ENCODE measurements at regions not wholly inside any gene's neighbourhood (a gene's known extent, or its start where the extent isn't known, plus 50 kb on each side); places are given as distances from the start of the nearest gene placed in this dataset.

DNA sequence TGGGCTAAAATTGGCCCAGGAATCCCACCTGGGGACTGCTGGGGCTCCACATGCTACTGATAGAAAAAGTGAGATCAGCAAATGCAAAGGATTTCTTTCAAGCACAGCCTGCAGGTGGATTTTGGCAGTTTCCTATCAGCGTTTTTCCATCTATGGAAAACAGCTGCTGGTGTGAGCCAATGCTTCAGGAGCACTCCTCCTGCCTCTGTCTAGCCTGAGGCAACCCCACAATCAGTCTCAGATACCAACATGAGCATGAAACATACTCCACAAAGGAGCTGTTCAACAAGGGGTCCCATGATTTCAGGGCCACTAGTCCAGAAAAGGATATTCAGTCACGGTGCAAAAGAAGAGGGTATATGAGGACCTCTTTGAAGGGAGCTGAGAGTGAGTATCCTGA is 311.5 kb upstream of the THBS1 start:
- Mint-ChIP-seq H3K9me3 (no peaks in the 10 kb centered on the region), H3K4me1 (no peaks in the 10 kb centered on the region), H3K27me3 (ENCODE audit: low read depth in 3 of 3) (peaks cover 1 to 7% (median 2%) of the 10 kb centered on the region in 3 donors)

DNA sequence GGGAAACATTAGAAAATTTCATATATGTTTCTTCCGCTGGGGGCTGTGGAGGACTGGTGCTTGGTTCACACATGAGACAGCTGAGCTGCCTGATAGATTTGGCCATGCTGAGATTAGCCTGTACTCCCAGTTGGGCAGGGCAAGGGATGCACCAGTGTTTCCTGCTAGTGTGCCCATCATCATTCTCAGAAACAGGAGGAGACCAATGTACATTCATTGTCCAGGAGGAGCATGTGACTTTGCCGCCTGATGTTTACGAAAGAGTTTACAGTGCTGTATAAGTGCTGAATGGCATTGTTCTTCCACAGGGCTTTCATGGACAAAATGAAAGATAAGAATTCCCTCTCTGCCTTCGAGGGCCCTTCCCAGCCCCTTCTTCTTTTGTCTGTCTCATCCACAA is 311.1 kb upstream of the THBS1 start:
- no peak overlapping the region for H3K4me3 Mint-ChIP-seq
- peaks cover 1 to 7% (median 2%) of the 10 kb centered on the region in 3 donors for H3K27me3 Mint-ChIP-seq (ENCODE audit: low read depth in 3 of 3)
- H3K9me3 Mint-ChIP-seq: no peaks in the 10 kb centered on the region
- no peak overlapping the region for H3K27ac Mint-ChIP-seq
- no peaks in the 10 kb centered on the region for H3K36me3 Mint-ChIP-seq
- no peaks in the 10 kb centered on the region for H3K4me1 Mint-ChIP-seq
- no peak for DNase-seq

More for the DNA sequence above, 311.5 kb upstream of the THBS1 start:
- Mint-ChIP-seq H3K27ac (no peak overlapping the region), H3K4me3 (no peak overlapping the region), H3K36me3 (no peaks in the 10 kb centered on the region)
- no peak for DNase-seq

DNA sequence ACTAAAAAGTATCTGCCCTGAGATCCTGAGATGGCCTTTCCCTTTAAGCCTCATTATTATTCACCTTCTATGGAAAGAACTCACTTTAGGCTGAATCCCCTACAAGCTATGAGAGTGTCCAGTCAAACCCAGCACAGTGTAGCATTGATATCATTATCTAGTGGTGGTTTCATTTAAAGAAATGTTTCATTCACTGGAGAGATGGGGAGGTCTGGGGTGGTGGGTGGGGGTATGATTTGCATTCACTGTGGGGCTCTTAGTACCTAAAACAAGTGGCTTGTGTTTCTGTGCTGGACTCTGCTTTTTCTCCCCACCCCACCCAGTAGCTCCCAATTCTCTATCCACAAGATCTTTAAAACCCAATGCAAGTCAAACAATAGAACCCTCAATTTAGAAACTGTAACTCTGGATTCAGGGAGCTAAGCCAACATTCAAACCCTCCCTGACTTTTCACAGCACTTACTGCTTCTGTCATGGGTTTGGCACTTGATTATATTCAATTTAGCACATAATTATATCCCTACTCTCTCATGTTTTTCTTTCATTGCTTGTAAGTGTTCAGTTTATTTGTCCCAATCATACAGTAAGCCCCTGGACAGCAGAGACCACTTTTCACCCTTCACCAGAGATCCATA is 310.5 kb upstream of the THBS1 start:
- DNase-seq: no peak
- Mint-ChIP-seq H3K27ac (no peak overlapping the region), H3K9me3 (no peaks in the 10 kb centered on the region), H3K36me3 (no peaks in the 10 kb centered on the region), H3K4me1 (no peaks in the 10 kb centered on the region), H3K4me3 (no peak overlapping the region), H3K27me3 (ENCODE audit: low read depth in 3 of 3) (peaks cover 1 to 7% (median 2%) of the 10 kb centered on the region in 3 donors)

DNA sequence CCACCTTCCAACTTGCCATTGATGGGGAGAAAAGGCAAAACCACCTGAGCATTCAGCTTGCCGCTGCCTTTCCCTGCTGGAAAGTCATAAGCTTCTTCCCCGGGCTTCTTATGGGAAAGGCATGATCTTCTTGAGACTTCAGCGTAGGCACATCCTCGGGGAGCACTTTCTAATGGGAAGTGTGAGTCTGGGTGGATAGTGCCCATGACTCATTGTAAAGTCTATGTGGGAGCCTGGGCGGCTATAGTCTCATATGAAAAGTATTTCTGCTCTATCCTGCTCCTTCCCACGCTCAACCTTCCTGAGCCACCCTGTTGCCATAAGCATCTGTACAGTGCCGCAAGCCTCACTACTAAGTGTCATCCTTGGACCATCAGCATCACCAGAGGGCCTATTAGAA is 309.9 kb upstream of the THBS1 start:
- Mint-ChIP-seq H3K9me3 (no peaks in the 10 kb centered on the region), H3K36me3 (no peaks in the 10 kb centered on the region), H3K4me1 (no peaks in the 10 kb centered on the region), H3K27ac (no peak overlapping the region), H3K4me3 (no peak overlapping the region), H3K27me3 (ENCODE audit: low read depth in 3 of 3) (peaks cover 1 to 7% (median 2%) of the 10 kb centered on the region in 3 donors)
- no peak for DNase-seq

DNA sequence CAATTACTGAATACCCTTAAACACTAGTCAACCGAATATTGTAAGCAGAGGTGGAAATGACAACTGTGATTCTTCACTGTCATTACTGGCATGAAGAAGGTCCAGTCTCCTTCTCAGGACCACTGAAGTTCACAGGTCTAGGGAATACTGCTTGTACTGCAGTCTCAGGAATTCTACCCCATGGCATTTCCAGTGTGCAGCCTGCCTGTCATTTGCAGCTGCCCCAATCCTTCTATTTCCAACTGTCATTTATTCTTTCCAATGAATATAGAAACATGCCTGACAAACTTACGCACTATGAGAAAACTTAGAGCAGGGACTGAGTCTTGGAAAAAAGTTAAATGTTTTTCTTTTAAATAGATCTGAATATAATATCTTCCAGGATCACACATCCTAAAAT is 308.0 kb upstream of the THBS1 start:
- DNase-seq: no peak
- peaks cover 1 to 3% (median 2%) of the 10 kb centered on the region in 3 donors for H3K27me3 Mint-ChIP-seq (ENCODE audit: low read depth in 3 of 3)
- H3K4me1 Mint-ChIP-seq: no peaks in the 10 kb centered on the region
- H3K9me3 Mint-ChIP-seq: no peaks in the 10 kb centered on the region
- H3K27ac Mint-ChIP-seq: no peak overlapping the region
- no peaks in the 10 kb centered on the region for H3K36me3 Mint-ChIP-seq
- no peak overlapping the region for H3K4me3 Mint-ChIP-seq

DNA sequence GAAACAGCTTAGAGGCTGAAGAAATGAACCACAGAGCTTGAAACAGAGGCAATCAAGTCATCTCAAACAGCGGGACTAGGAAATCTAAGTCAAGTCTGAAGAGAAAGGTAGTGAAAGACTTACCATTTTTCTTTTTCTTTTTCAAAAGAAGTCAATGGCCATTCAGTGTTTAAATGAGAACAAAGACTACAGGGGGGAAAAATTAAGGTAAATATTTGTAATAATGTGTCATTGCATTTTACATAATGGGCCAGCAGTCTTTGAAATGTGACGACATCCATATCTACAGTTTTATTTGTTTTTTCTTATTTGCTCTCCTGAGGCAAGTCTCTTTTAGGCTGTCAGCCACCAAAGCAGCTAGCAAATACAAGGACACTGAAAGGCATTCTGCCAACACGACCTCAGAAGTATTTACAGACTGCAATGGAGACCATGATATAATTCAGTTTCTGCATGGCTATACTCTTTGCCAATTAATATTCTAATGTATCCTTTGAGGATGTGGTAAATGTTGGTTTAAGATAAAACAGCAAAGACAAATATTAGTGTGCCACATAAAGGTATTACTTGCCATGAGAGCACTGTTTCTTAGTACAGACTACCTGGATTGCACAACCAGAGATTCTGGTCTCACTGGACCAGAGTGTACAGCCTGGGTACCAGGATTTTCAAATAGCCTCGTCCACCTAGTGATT is 307.0 kb upstream of the THBS1 start:
- Mint-ChIP-seq H3K27ac (no peak overlapping the region), H3K27me3 (ENCODE audit: low read depth in 3 of 3) (peaks cover 1 to 5% (median 5%) of the 10 kb centered on the region in 3 donors), H3K4me1 (no peaks in the 10 kb centered on the region), H3K4me3 (no peak overlapping the region), H3K9me3 (no peaks in the 10 kb centered on the region), H3K36me3 (no peaks in the 10 kb centered on the region)
- DNase-seq: no peak

DNA sequence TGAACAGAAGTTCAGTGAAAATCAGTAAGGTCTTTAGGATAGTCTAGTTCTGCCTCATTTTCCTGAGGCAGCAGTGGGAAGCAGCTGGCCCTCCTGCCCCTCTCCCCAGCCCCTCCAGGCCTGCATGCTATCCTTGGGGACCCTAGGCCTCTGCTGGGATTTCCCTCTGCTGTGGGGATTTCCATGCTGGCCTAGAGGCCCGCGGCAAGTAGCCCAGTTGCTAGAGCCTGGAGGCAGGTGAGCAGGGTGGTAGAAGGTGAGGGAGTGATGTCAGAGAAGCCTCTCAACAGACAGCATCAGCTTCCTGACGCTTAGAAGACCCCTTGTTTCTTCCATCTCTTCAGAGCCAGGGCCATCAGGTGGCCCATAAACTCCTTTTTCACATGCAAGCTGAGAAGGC is 305.8 kb upstream of the THBS1 start:
- H3K27me3 Mint-ChIP-seq (ENCODE audit: low read depth in 3 of 3): peaks cover 0 to 9% (median 3%) of the 10 kb centered on the region in 3 donors
- H3K9me3 Mint-ChIP-seq: no peaks in the 10 kb centered on the region
- H3K4me3 Mint-ChIP-seq: no peak overlapping the region
- H3K27ac Mint-ChIP-seq: no peak overlapping the region
- H3K4me1 Mint-ChIP-seq: no peaks in the 10 kb centered on the region
- no peaks in the 10 kb centered on the region for H3K36me3 Mint-ChIP-seq
- DNase-seq: no peak

DNA sequence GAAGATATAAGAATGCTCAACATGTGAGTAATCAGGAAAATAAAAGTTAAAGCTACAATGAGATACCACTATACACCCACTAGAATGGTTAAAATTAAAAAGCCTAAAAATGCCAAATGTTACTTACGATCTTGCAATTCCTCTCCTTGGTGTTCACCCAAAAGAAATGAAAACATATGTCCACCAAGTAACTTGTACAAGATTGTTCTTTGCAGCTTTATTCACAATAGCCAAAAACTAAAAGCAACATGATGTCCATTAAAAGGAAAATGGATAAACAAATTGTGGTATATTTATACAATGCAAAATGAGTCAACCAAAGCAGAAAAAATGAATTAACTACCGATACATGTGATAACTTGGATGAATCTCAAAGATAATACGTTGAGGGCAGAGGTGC is 301.6 kb upstream of the THBS1 start:
- no peak overlapping the region for H3K27ac Mint-ChIP-seq
- H3K4me1 Mint-ChIP-seq: no peaks in the 10 kb centered on the region
- peaks cover 0 to 7% (median 4%) of the 10 kb centered on the region in 3 donors for H3K27me3 Mint-ChIP-seq (ENCODE audit: low read depth in 3 of 3)
- DNase-seq: no peak
- no peaks in the 10 kb centered on the region for H3K36me3 Mint-ChIP-seq
- no peak overlapping the region for H3K4me3 Mint-ChIP-seq
- peaks cover 0 to 3% (median 0%) of the 10 kb centered on the region in 6 donors for H3K9me3 Mint-ChIP-seq

DNA sequence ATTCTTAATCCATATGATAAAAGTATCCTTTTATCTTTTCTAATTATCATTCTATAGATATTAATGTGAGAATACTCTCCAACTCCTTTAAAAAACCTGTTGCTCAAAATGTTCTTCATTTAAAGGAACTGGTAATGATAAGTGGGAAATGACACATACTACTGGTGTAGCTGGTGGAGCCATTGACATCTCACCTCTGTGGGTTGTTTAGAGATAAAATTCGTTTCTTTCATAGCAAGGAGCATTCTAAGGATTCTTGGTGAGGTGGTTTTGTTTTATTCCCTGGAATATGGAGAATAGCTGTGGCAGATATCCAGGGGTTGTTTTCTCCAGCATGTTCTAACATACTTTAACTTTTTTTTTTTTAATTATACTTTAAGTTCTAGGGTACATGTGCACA is 299.8 kb upstream of the THBS1 start:
- DNase-seq: no peak
- H3K27me3 Mint-ChIP-seq (ENCODE audit: low read depth in 3 of 3): peaks cover 0 to 8% (median 7%) of the 10 kb centered on the region in 3 donors
- no peaks in the 10 kb centered on the region for H3K4me1 Mint-ChIP-seq
- peaks cover 0 to 3% (median 0%) of the 10 kb centered on the region in 6 donors for H3K9me3 Mint-ChIP-seq
- no peak overlapping the region for H3K27ac Mint-ChIP-seq
- H3K36me3 Mint-ChIP-seq: no peaks in the 10 kb centered on the region
- H3K4me3 Mint-ChIP-seq: no peak overlapping the region

DNA sequence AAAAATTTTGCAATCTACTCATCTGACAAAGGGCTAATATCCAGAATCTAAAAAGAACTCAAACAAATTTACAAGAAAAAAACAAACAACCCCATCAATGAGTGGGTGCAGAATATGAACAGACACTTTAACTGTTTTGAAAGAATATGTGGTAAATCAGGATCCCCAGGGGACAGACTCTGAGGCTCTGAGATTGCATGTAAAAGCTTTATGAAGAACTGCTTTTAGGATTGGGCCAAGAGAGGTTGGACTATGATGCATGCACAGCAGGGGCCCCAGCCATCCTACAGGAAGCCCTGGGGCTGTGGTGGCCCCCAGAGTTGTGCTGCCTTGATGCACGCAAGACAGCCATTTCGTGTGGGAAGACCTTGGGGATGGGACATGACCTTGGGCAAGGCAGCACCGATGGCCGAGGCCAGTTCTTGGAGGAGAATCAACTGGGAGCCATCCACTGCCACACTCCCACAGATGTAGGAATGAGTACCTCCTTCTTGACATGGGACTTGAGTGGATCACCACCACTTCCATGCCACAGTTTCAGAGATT is 298.1 kb upstream of the THBS1 start:
- Mint-ChIP-seq H3K27ac (no peak overlapping the region), H3K36me3 (no peaks in the 10 kb centered on the region), H3K4me3 (no peak overlapping the region), H3K4me1 (no peaks in the 10 kb centered on the region), H3K27me3 (ENCODE audit: low read depth in 3 of 3) (peaks cover 2 to 16% (median 10%) of the 10 kb centered on the region in 3 donors), H3K9me3 (peaks cover 0 to 3% (median 0%) of the 10 kb centered on the region in 6 donors)
- DNase-seq: no peak

DNA sequence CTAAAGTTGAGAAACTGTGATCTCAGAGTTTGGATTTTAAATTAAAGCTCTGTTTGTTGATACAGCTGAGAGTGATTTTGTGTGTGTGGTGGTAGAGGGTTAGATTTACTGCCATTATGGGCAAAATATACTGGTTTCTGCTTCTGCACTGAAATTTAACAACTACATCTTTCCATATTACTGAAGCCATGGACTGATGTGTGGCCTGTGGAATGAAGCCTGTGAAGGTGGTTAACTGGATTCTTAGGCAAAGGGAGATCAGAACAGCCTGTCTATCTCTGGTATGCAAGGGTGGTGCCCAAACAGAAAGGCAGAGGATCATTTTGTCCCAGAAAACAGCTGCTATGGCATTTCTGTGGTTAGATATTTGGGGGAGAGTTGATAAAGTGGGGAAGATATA is 297.3 kb upstream of the THBS1 start:
- no peak overlapping the region for H3K4me3 Mint-ChIP-seq
- H3K27ac Mint-ChIP-seq: no peak overlapping the region
- H3K4me1 Mint-ChIP-seq: no peaks in the 10 kb centered on the region
- H3K36me3 Mint-ChIP-seq: no peaks in the 10 kb centered on the region
- DNase-seq: no peak
- peaks cover 2 to 17% (median 7%) of the 10 kb centered on the region in 3 donors for H3K27me3 Mint-ChIP-seq (ENCODE audit: low read depth in 3 of 3)
- H3K9me3 Mint-ChIP-seq: peaks cover 0 to 3% (median 0%) of the 10 kb centered on the region in 6 donors

DNA sequence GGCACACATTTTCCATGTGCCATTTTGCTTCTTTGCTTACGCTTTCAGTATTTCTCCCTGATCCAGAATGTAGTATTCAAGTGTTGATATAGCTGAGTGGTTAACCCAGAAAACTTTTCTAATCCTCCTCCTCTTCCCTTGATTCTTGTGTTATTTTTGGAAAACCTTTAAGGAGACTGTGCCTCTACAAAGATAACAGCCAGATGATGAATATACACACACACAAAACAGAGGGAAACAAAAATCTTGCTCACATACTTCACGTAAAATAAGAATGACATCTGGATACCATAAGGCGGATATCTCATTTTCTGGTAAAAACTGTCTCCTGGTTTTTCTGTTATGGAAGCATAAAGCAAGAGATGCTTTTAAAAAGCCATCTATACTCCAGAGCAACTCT is 295.8 kb upstream of the THBS1 start:
- DNase-seq: no peak
- peaks cover 2 to 17% (median 7%) of the 10 kb centered on the region in 3 donors for H3K27me3 Mint-ChIP-seq (ENCODE audit: low read depth in 3 of 3)
- H3K27ac Mint-ChIP-seq: no peak overlapping the region
- peaks cover 0 to 3% (median 0%) of the 10 kb centered on the region in 6 donors for H3K9me3 Mint-ChIP-seq
- no peaks in the 10 kb centered on the region for H3K4me1 Mint-ChIP-seq
- no peaks in the 10 kb centered on the region for H3K36me3 Mint-ChIP-seq
- no peak overlapping the region for H3K4me3 Mint-ChIP-seq

DNA sequence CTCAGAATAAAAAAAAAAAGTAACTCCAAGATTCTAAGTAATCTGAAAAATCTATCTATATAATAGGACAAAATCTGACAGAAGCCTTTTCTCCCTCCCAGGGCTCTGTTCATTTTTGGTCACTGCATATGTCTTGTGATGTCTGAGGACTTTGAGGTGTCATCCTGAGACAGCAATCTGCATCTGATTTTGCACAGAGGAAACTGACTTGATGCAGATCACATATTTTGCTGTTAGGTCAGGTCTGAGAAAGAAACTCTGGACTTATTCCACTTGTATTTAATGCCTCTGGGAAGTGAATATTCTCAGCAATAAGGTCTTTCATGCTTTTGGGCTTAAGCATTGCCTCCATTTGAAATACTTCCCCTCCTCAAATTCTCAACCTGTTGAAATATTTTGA is 295.2 kb upstream of the THBS1 start:
- peaks cover 2 to 17% (median 7%) of the 10 kb centered on the region in 3 donors for H3K27me3 Mint-ChIP-seq (ENCODE audit: low read depth in 3 of 3)
- no peaks in the 10 kb centered on the region for H3K4me1 Mint-ChIP-seq
- H3K36me3 Mint-ChIP-seq: no peaks in the 10 kb centered on the region
- DNase-seq: no peak
- H3K27ac Mint-ChIP-seq: no peak overlapping the region
- peaks cover 0 to 3% (median 0%) of the 10 kb centered on the region in 6 donors for H3K9me3 Mint-ChIP-seq
- H3K4me3 Mint-ChIP-seq: no peak overlapping the region

DNA sequence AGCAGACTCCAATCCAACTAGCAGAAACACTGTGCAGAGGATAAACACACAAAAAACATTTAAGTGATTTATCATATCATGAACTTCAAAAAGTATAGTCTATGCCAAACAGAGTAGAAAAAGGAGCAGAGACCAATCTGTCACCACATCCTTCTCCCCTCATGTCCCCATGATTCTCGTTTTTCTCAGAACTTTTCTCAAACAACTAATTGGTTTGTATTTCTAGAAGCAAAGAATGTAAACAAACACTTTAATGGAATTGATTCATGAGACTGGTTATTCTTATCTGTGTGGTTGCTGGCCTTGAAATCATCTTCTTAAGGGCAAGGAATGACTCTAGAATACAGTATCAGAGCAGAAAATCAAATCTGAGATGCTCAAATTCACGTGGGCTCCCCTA is 294.2 kb upstream of the THBS1 start:
- H3K9me3 Mint-ChIP-seq: peaks cover 0 to 3% (median under 1%) of the 10 kb centered on the region in 6 donors
- H3K27me3 Mint-ChIP-seq (ENCODE audit: low read depth in 3 of 3): peaks cover 2 to 17% (median 7%) of the 10 kb centered on the region in 3 donors
- no peaks in the 10 kb centered on the region for H3K36me3 Mint-ChIP-seq
- DNase-seq: no peak
- H3K4me1 Mint-ChIP-seq: no peaks in the 10 kb centered on the region
- no peak overlapping the region for H3K27ac Mint-ChIP-seq
- no peak overlapping the region for H3K4me3 Mint-ChIP-seq
